B cell (primary cell): ENCODE measurements at regions not wholly inside any gene's neighbourhood (a gene's known extent, or its start where the extent isn't known, plus 50 kb on each side); places are given as distances from the start of the nearest gene placed in this dataset.

Experiments used
- ATAC-seq: fragments of 200-7000 bp; cut with Tn5 transposase; one replicate; pipeline ENCODE4 v1.10.0; 2021; ENCODE audit warnings: low read depth, mild to moderate bottlenecking, moderate number of reproducible peaks, moderate library complexity
- CTCF ChIA-PET: fragments of 350-600 bp; sonication (Branson Sonifier 250); formaldehyde crosslinking; loops from one replicate; lab custom pipeline; 2021; ENCODE audit warnings: antibody characterized with exemption, inconsistent platforms; lab: Charles Lee
- POLR2A ChIA-PET: fragments of 350-600 bp; sonication (Branson Sonifier 250); formaldehyde crosslinking; loops from one replicate; lab custom pipeline; 2021; ENCODE audit warnings: antibody characterized with exemption; lab: Charles Lee
- DNase-seq: peaks from one replicate; pipeline ENCODE4 v3.0.0; 2013
- H2AFZ ChIP-seq: 2 replicates; pipeline ENCODE4 v1.6.1; 2012; ENCODE audit warnings: mild to moderate bottlenecking, low read depth, low read length; ENCODE audit not compliant: insufficient read depth, poor library complexity, severe bottlenecking
- H3K27ac ChIP-seq, 2 donors: 1 replicate in 1 of 2; 2 replicates in 1 of 2; pipeline ENCODE4 v1.5.1; 2012 to 2013; ENCODE audit warnings: low read length in 2 of 2, mild to moderate bottlenecking in 2 of 2, moderate library complexity in 1 of 2
- H3K27me3 ChIP-seq, 4 experiments: fragments of 200-600 bp in 1 of 4; sonication (generic) in 1 of 4; replicated peaks in 1 of 4; 1 replicate in 2 of 4; 2 replicates in 2 of 4; pipeline versions ENCODE4 v1.6.1 to v1.7.0; 2013 to 2016; ENCODE audit warnings: low read length in 3 of 4, mild to moderate bottlenecking in 2 of 4, mixed read lengths in 1 of 4, moderate library complexity in 1 of 4; ENCODE audit not compliant: insufficient read depth in 4 of 4, control insufficient read depth in 3 of 4; ENCODE audit errors: control extremely low read depth in 1 of 4
- H3K36me3 ChIP-seq, 2 experiments: replicated peaks in 1 of 2; 1 replicate in 1 of 2; 2 replicates in 1 of 2; pipeline versions ENCODE4 v1.6.1 to v1.7.1; 2013; ENCODE audit warnings: low read length in 1 of 2; ENCODE audit not compliant: insufficient read depth in 2 of 2, control insufficient read depth in 1 of 2; ENCODE audit errors: control extremely low read depth in 1 of 2, extremely low read depth in 1 of 2
- H3K4me1 ChIP-seq, 2 donors: fragments of 200-600 bp in 1 of 2; sonication (generic) in 1 of 2; 1 replicate in 1 of 2; 2 replicates in 1 of 2; pipeline versions ENCODE4 v1.5.1 to v1.6.1; 2013 to 2017; ENCODE audit warnings: low read length in 2 of 2; ENCODE audit not compliant: control insufficient read depth in 2 of 2, insufficient read depth in 2 of 2
- H3K4me2 ChIP-seq: replicated peaks from 2 replicates; pipeline ENCODE3; 2012; ENCODE audit warnings: mild to moderate bottlenecking, low read depth, low read length; ENCODE audit not compliant: poor library complexity, severe bottlenecking
- H3K4me3 ChIP-seq, 5 experiments: fragments of 200-600 bp in 1 of 5; sonication (generic) in 1 of 5; 1 replicate in 3 of 5; 2 replicates in 2 of 5; pipeline versions ENCODE4 v1.5.1 to v1.7.0; 2011 to 2016; ENCODE audit warnings: low read length in 4 of 5, mild to moderate bottlenecking in 4 of 5, low read depth in 2 of 5, control low read depth in 1 of 5, moderate library complexity in 1 of 5; ENCODE audit not compliant: insufficient read depth in 1 of 5; ENCODE audit errors: control extremely low read depth in 1 of 5, extremely low read depth in 1 of 5
- H3K79me2 ChIP-seq: fragments of 200-600 bp; sonication (generic); one replicate; pipeline ENCODE4 v1.6.0; 2016; ENCODE audit warnings: low read length; ENCODE audit not compliant: control insufficient read depth, insufficient read depth
- H3K9ac ChIP-seq: fragments of 200-600 bp; sonication (generic); 2 replicates; pipeline ENCODE4 v1.6.1; 2017; ENCODE audit warnings: mild to moderate bottlenecking, low read length, moderate library complexity
- H3K9me3 ChIP-seq, 3 donors: one replicate each; pipeline versions ENCODE4 v1.6.1 to v1.7.1; 2013; ENCODE audit warnings: low read length in 2 of 3; ENCODE audit not compliant: control insufficient read depth in 2 of 3, insufficient read depth in 1 of 3; ENCODE audit errors: control extremely low read depth in 1 of 3
- H4K20me1 ChIP-seq: 2 replicates; pipeline ENCODE4 v1.6.0; 2012; ENCODE audit warnings: mild to moderate bottlenecking, low read length; ENCODE audit not compliant: insufficient read depth, control insufficient read depth, poor library complexity, severe bottlenecking
- H3K27ac Mint-ChIP-seq: one replicate; pipeline ENCODE4 v1.8.0; 2021; ENCODE audit warnings: mixed read lengths
- H3K27me3 Mint-ChIP-seq: one replicate; pipeline ENCODE4 v1.8.0; 2021; ENCODE audit warnings: mixed read lengths
- H3K4me1 Mint-ChIP-seq: one replicate; pipeline ENCODE4 v1.8.0; 2021; ENCODE audit warnings: mixed read lengths
- H3K4me3 Mint-ChIP-seq: one replicate; pipeline ENCODE4 v1.8.0; 2021; ENCODE audit warnings: mixed read lengths
- H3K9me3 Mint-ChIP-seq: one replicate; pipeline ENCODE4 v1.8.0; 2022; ENCODE audit warnings: mixed read lengths; ENCODE audit not compliant: insufficient read depth
- CTCF ChIP-seq: fragments of 200-600 bp; IDR thresholded peaks from one replicate; pipeline ENCODE4 v1.8.0; 2022; ENCODE audit warnings: antibody characterized with exemption, mild to moderate bottlenecking
- EZH2 ChIP-seq: IDR thresholded peaks from 2 replicates; pipeline ENCODE4 v1.6.1; 2012; ENCODE audit warnings: borderline replicate concordance, low read depth, mild to moderate bottlenecking, moderate library complexity, low read length; ENCODE audit not compliant: insufficient read depth, poor library complexity, severe bottlenecking
- WGBS: methylation state at CpG from one replicate; pipeline ENCODE4 v1.1.5; 2013; ENCODE audit warnings: missing lambda C conversion rate; ENCODE audit not compliant: insufficient coverage; 5-methylcytosine and 5-hydroxymethylcytosine counted together
- intact Hi-C: fragments of 100-400 bp; cut with micrococcal nuclease; formaldehyde crosslinking; loops from one replicate; pipeline ENCODE4 v1.10.0; 2022

GRCh38 chr2:15768142-15768541 is 172.2 kb upstream of the MYCN start:
- H4K20me1 ChIP-seq: no peaks in the 10 kb centered on the region
- H3K4me2 ChIP-seq: no peak overlapping the region
- peaks cover 7% of the 10 kb centered on the region for H3K27me3 Mint-ChIP-seq
- TF ChIP-seq EZH2 (no peak), CTCF (no peak)
- no peaks in the 10 kb centered on the region for H3K79me2 ChIP-seq
- no peak for ATAC-seq
- no peaks in the 10 kb centered on the region for H3K4me1 ChIP-seq
- H3K36me3 ChIP-seq: no peaks in the 10 kb centered on the region
- H3K9ac ChIP-seq: no peak overlapping the region
- no peaks in the 10 kb centered on the region for H3K9me3 Mint-ChIP-seq
- H3K4me1 Mint-ChIP-seq: no peaks in the 10 kb centered on the region
- DNase-seq: no peak
- no peak overlapping the region for H2AFZ ChIP-seq
- H3K27me3 ChIP-seq: no peaks in the 10 kb centered on the region
- no peaks in the 10 kb centered on the region for H3K9me3 ChIP-seq
- H3K4me3 Mint-ChIP-seq: no peak overlapping the region
- no peak overlapping the region for H3K27ac ChIP-seq
- CTCF ChIA-PET: no interaction called here
- no peak overlapping the region for H3K27ac Mint-ChIP-seq
- WGBS: 92% methylated on average over 1 of the region's 7 CpGs
- H3K4me3 ChIP-seq: no peak overlapping the region
- POLR2A ChIA-PET: no interaction called here
- intact Hi-C loops: no loop called here

GRCh38 chr2:15768615-15769014 is 171.7 kb upstream of the MYCN start:
- 89% methylated on average over 9 of the region's 10 CpGs for WGBS
- intact Hi-C loops: no loop called here
- Mint-ChIP-seq H3K27me3 (peaks cover 7% of the 10 kb centered on the region), H3K27ac (no peak overlapping the region), H3K4me1 (no peaks in the 10 kb centered on the region), H3K9me3 (no peaks in the 10 kb centered on the region), H3K4me3 (no peak overlapping the region)
- Histone ChIP-seq H2AFZ (no peak overlapping the region), H3K4me2 (no peak overlapping the region), H3K9ac (no peak overlapping the region), H3K4me1 (no peaks in the 10 kb centered on the region), H3K36me3 (no peaks in the 10 kb centered on the region), H3K27ac (no peak overlapping the region), H3K79me2 (no peaks in the 10 kb centered on the region), H3K9me3 (no peaks in the 10 kb centered on the region), H4K20me1 (no peaks in the 10 kb centered on the region), H3K27me3 (no peaks in the 10 kb centered on the region), H3K4me3 (no peak overlapping the region)
- TF ChIP-seq CTCF: no peak
- TF ChIP-seq EZH2: no peak
- DNase-seq (no peak), ATAC-seq (no peak)
- ChIA-PET POLR2A (no interaction called here), CTCF (no interaction called here)
